GM06990 (cell line): ENCODE measurements at regions not wholly inside any gene's neighbourhood (a gene's known extent, or its start where the extent isn't known, plus 50 kb on each side); places are given as distances from the start of the nearest gene placed in this dataset.

Experiments
- DNase-seq: peaks from one replicate; pipeline ENCODE4 v3.0.0-alpha.2; 2011; ENCODE audit not compliant: insufficient read length; ENCODE audit errors: extremely low read depth
- H3K27me3 ChIP-seq: replicated peaks from 2 replicates; pipeline ENCODE4 v1.6.0; 2011; ENCODE audit warnings: low read length; ENCODE audit not compliant: control insufficient read depth, insufficient read depth
- H3K36me3 ChIP-seq: 2 replicates; pipeline ENCODE4 v1.5.1; 2011; ENCODE audit warnings: low read length; ENCODE audit not compliant: control insufficient read depth, insufficient read depth
- H3K4me3 ChIP-seq: replicated peaks from 2 replicates; pipeline ENCODE4 v1.5.1; 2011; ENCODE audit warnings: low read depth, mild to moderate bottlenecking, control low read depth, low read length
- TF ChIP-seq, protein P1 (sequence below): IDR thresholded peaks from 2 replicates; pipeline ENCODE4 v1.5.1; 2011; ENCODE audit warnings: low read length, control low read depth, mild to moderate bottlenecking, inconsistent platforms; ENCODE audit not compliant: insufficient read depth, poor library complexity, severe bottlenecking

GRCh38 chr3:118476885-118477618, 557.6 kb downstream of the IGSF11 start:
- H3K36me3 ChIP-seq: no peaks in the 10 kb centered on the region
- DNase-seq: peak; percentile 32
- TF ChIP-seq, protein P1, sequence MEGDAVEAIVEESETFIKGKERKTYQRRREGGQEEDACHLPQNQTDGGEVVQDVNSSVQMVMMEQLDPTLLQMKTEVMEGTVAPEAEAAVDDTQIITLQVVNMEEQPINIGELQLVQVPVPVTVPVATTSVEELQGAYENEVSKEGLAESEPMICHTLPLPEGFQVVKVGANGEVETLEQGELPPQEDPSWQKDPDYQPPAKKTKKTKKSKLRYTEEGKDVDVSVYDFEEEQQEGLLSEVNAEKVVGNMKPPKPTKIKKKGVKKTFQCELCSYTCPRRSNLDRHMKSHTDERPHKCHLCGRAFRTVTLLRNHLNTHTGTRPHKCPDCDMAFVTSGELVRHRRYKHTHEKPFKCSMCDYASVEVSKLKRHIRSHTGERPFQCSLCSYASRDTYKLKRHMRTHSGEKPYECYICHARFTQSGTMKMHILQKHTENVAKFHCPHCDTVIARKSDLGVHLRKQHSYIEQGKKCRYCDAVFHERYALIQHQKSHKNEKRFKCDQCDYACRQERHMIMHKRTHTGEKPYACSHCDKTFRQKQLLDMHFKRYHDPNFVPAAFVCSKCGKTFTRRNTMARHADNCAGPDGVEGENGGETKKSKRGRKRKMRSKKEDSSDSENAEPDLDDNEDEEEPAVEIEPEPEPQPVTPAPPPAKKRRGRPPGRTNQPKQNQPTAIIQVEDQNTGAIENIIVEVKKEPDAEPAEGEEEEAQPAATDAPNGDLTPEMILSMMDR: no peak
- no peaks in the 10 kb centered on the region for H3K27me3 ChIP-seq
- H3K4me3 ChIP-seq: no peak overlapping the region

DNA sequence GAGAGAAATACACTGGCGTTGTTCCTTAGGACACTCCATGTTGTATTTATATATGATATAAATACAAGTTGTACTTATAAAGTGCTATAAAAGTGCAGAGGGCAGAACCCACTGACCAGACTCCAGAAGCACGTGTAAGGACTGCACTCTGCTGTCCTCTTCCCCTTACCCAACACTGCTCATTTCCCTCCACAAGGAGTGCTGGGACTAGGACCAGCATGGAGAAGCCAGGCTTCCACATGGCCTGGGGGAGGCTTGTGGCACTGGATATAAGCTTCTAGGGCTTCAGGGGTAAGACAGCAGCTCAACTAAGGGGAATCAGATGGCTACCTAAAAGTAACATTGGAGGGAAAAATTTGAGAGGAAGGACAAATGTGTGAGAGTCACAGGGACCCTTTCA, 556.9 kb downstream of the IGSF11 start:
- DNase-seq: peak; percentile 11
- Histone ChIP-seq H3K36me3 (no peaks in the 10 kb centered on the region), H3K4me3 (no peak overlapping the region), H3K27me3 (no peaks in the 10 kb centered on the region)
- TF ChIP-seq, protein P1: no peak

- no peak overlapping the region for H3K4me3 ChIP-seq
- H3K36me3 ChIP-seq: no peaks in the 10 kb centered on the region
- no peaks in the 10 kb centered on the region for H3K27me3 ChIP-seq
- TF ChIP-seq, protein P1: no peak
- no peak for DNase-seq
Measured at GRCh38 chr3:118478706-118479276, 555.9 kb downstream of the IGSF11 start.

DNA sequence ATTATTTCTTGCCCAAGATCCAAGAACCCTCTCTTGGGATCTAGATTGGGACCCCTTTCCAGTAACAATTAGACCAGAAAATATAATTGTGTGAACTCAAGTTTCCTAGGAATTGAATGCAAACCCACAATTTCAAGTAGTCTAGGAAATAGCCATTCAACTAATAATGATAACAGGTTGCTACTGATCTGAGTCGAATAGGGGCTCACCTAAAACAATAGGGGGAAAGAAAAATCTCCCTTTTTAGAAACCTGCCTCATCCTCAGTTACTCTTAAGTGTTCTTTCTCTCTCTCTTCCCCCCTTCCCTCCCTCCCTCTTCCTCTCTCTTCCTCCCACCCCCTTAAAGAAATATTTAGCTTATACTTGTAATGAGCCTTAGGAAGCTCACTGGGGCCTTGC, 555.3 kb downstream of the IGSF11 start:
- Histone ChIP-seq H3K4me3 (no peak overlapping the region), H3K36me3 (no peaks in the 10 kb centered on the region), H3K27me3 (no peaks in the 10 kb centered on the region)
- no peak for DNase-seq
- TF ChIP-seq, protein P1: no peak

DNA sequence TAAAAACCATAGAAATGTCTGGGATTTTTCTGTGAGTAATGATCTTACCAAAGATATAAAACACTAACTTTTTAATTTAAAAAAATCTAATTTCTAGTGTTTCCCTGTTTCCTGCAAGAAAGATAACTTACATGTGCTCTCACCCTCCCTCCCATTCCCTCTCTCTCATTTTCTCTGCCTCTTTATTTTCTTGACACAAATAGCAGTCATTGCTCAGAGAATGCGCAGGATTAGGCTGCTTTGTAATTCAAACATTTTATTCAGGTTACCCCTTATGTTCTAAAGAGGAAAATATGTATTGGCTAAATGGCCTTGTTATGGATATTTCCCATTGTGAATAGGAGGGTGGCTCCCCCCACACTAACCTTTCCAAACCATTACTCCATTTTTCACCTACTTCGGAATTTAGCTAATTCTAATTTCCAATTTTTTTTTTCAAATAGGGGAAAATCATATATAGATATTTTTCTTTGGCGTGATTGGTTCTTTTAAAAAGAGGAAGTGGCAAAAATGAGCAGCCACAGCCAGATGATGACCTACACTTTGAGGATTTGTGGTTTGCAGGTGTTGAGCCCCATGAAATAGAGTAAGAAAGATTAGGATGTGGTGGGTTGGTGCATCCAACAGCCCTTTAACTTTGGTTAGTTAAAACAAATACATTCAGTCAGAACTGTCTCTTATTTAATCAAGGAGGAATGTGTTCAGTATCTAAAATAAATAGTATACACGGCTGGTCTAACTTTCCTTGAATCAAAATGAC, 554.4 kb downstream of the IGSF11 start:
- peak; percentile 14 for DNase-seq
- Histone ChIP-seq H3K27me3 (no peaks in the 10 kb centered on the region), H3K4me3 (no peak overlapping the region), H3K36me3 (no peaks in the 10 kb centered on the region)
- TF ChIP-seq, protein P1: no peak
